Coronary artery (tissue), 2 donors: ENCODE measurements at regions not wholly inside any gene's neighbourhood (a gene's known extent, or its start where the extent isn't known, plus 50 kb on each side); places are given as distances from the start of the nearest gene placed in this dataset.

ENCODE experiments used
- DNase-seq: peaks from one replicate; pipeline ENCODE4 v3.0.0-alpha.2; 2017; ENCODE audit warnings: low spot score
- H3K27ac ChIP-seq, 2 donors: fragments of 200-600 bp; sonication (generic); one replicate each; pipeline ENCODE4 v1.5.1; 2016 to 2019
- H3K4me3 ChIP-seq: fragments of 200-600 bp; sonication (generic); 2 replicates; pipeline ENCODE4 v1.5.1; 2016; ENCODE audit warnings: mild to moderate bottlenecking, moderate library complexity
- CTCF ChIP-seq: fragments of 200-600 bp; sonication (generic); IDR thresholded peaks from one replicate; pipeline ENCODE4 v1.5.1; 2019; ENCODE audit warnings: antibody characterized with exemption

DNA sequence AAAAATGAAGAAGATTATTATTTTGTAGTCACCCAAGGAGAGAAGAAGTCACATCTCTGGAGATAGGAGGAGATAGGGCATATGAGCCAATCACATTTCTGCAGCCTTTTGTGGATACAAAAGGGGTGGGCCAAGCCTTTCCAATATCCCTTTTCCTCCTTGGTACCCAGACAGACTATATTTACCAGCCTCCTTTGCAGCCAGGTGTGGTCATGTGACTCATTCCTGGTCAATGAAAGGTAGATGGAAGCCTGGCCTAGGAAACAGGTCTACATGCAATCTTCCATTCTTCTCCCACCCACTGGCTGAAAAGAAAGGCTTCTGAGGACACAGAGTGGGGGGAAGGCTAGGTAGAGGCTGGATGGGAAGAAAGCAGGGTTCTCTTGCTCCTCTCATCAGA, 58.1 kb upstream of the ERG start:
- no peak for TF ChIP-seq CTCF
- Histone ChIP-seq H3K4me3 (no peak overlapping the region), H3K27ac (no peak overlapping the region)
- no peak for DNase-seq

- H3K27ac ChIP-seq, result no peak overlapping the region
- DNase-seq, result no peak
- H3K4me3 ChIP-seq, result no peak overlapping the region
- no peak for TF ChIP-seq CTCF
Observed at GRCh38 chr21:38561205-38561604, 62.9 kb upstream of the ERG start.

GRCh38 chr21:38561613-38562581, 63.6 kb upstream of the ERG start:
- Histone ChIP-seq H3K27ac (no peak overlapping the region), H3K4me3 (no peak overlapping the region)
- TF ChIP-seq CTCF, result no peak
- no peak for DNase-seq

- DNase-seq, result no peak
- no peak overlapping the region for H3K27ac ChIP-seq
- TF ChIP-seq CTCF, result no peak
- H3K4me3 ChIP-seq, result peak overlapping the region; percentile 15
Observed at GRCh38 chr21:38567335-38567969, 69.2 kb upstream of the ERG start.

- Histone ChIP-seq H3K27ac (no peak overlapping the region), H3K4me3 (peak overlapping the region; percentile 15)
- no peak for DNase-seq
- TF ChIP-seq CTCF, result no peak
Observed at GRCh38 chr21:38567970-38568360, 69.7 kb upstream of the ERG start.

DNA sequence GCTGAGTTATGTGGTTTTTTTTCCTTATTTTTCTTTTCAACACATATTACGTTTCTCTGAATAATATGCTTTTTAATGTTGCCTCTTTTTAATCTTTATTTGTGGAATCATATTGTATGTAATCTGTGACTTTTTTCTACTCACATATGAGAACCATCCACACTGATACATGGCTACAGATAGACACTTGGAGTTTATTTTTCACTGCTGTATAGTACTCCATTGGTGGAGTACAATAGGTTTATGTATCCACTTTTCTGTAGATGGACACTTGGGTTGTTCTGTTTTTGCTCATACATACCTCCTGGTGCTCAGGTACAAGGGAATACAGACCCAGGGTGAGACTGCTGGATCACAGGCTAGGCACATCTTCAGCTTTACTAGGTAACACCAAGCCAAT, 71.5 kb upstream of the ERG start:
- Histone ChIP-seq H3K27ac (no peak overlapping the region), H3K4me3 (no peak overlapping the region)
- TF ChIP-seq CTCF, result no peak
- DNase-seq, result no peak
